HEK293 (cell line): ENCODE measurements at regions not wholly inside any gene's neighbourhood (a gene's known extent, or its start where the extent isn't known, plus 50 kb on each side); places are given as distances from the start of the nearest gene placed in this dataset.

Experiments used
- CTCF ChIA-PET: fragments of 350-600 bp; formaldehyde crosslinking; extraction: SDS; loops from one replicate; lab custom pipeline; 2021; ENCODE audit warnings: antibody characterized with exemption; lab: Yijun Ruan, JAX
- POLR2A ChIA-PET: fragments of 300-600 bp; formaldehyde crosslinking; extraction: SDS; loops from one replicate; lab custom pipeline; 2020; ENCODE audit warnings: antibody characterized with exemption, inconsistent platforms; lab: Yijun Ruan, JAX
- H3K27ac ChIP-seq: fragments of 200-500 bp; sonication (Bioruptor generic); 2 replicates; pipeline ENCODE4 v1.5.1; 2014; ENCODE audit warnings: low read depth, low read length, control low read depth, inconsistent platforms; ENCODE audit errors: extremely low read depth
- H3K36me3 ChIP-seq, 2 experiments: fragments of 200-500 bp in 1 of 2; sonication (Bioruptor generic) in 1 of 2; 1 replicate in 1 of 2; 2 replicates in 1 of 2; pipeline ENCODE4 v1.5.1; 2014 to 2017; ENCODE audit warnings: inconsistent platforms in 2 of 2, low read length in 2 of 2; ENCODE audit not compliant: control insufficient read depth in 2 of 2, insufficient read depth in 1 of 2
- H3K4me1 ChIP-seq: fragments of 200-500 bp; sonication (Bioruptor generic); 2 replicates; pipeline ENCODE4 v1.5.1; 2014; ENCODE audit warnings: mild to moderate bottlenecking, low read length, inconsistent platforms; ENCODE audit not compliant: control insufficient read depth, insufficient read depth
- H3K4me3 ChIP-seq: 2 replicates; pipeline ENCODE4 v1.5.1; 2011; ENCODE audit warnings: low read depth, mild to moderate bottlenecking, control low read depth, low read length, moderate library complexity
- H3K9me3 ChIP-seq: fragments of 200-500 bp; sonication (Bioruptor generic); 2 replicates; pipeline ENCODE4 v1.5.1; 2014; ENCODE audit warnings: low read depth, low read length, inconsistent platforms; ENCODE audit not compliant: control insufficient read depth, insufficient read depth
- FEZF1 ChIP-seq: fragments of 450-650 bp; formaldehyde crosslinking; IDR thresholded peaks from 2 replicates; pipeline ENCODE4 v1.5.1; 2016; ENCODE audit warnings: missing biosample characterization, missing genetic modification characterization
- KLF10 ChIP-seq: fragments of 450-650 bp; IDR thresholded peaks from 2 replicates; pipeline ENCODE4 v1.5.1; 2018; ENCODE audit warnings: missing biosample characterization, mild to moderate bottlenecking, missing genetic modification characterization
- OSR2 ChIP-seq: fragments of 450-650 bp; formaldehyde crosslinking; IDR thresholded peaks from 2 replicates; pipeline ENCODE4 v1.5.1; 2016; ENCODE audit warnings: missing biosample characterization, missing genetic modification characterization
- SALL2 ChIP-seq: fragments of 450-650 bp; formaldehyde crosslinking; IDR thresholded peaks from 2 replicates; pipeline ENCODE4 v1.5.0; 2017; ENCODE audit warnings: missing biosample characterization, mild to moderate bottlenecking, missing genetic modification characterization, borderline replicate concordance
- SP2 ChIP-seq: fragments of 450-650 bp; formaldehyde crosslinking; IDR thresholded peaks from 2 replicates; pipeline ENCODE4 v1.5.1; 2016; ENCODE audit warnings: missing biosample characterization, missing genetic modification characterization
- WT1 ChIP-seq: fragments of 450-650 bp; formaldehyde crosslinking; IDR thresholded peaks from 2 replicates; pipeline ENCODE4 v1.5.1; 2016; ENCODE audit warnings: missing biosample characterization, missing genetic modification characterization
- ZNF132 ChIP-seq: fragments of 450-650 bp; formaldehyde crosslinking; IDR thresholded peaks from 2 replicates; pipeline ENCODE4 v1.5.1; 2017; ENCODE audit warnings: missing biosample characterization, missing genetic modification characterization, borderline replicate concordance
- ZNF175 ChIP-seq: fragments of 450-650 bp; formaldehyde crosslinking; IDR thresholded peaks from 2 replicates; pipeline ENCODE4 v1.5.1; 2016; ENCODE audit warnings: missing biosample characterization, missing genetic modification characterization
- ZNF184 ChIP-seq: fragments of 450-650 bp; IDR thresholded peaks from 2 replicates; pipeline ENCODE4 v1.5.1; 2018; ENCODE audit warnings: missing biosample characterization, mild to moderate bottlenecking, missing genetic modification characterization
- ZNF2 ChIP-seq: fragments of 450-650 bp; formaldehyde crosslinking; IDR thresholded peaks from 2 replicates; pipeline ENCODE4 v1.5.1; 2016; ENCODE audit warnings: missing biosample characterization, missing genetic modification characterization
- ZNF223 ChIP-seq: fragments of 450-650 bp; formaldehyde crosslinking; IDR thresholded peaks from 2 replicates; pipeline ENCODE4 v1.5.1; 2016; ENCODE audit warnings: missing biosample characterization, missing genetic modification characterization
- ZNF23 ChIP-seq: fragments of 450-650 bp; formaldehyde crosslinking; IDR thresholded peaks from 2 replicates; pipeline ENCODE4 v1.5.1; 2016; ENCODE audit warnings: missing biosample characterization, missing genetic modification characterization, borderline replicate concordance
- ZNF239 ChIP-seq: fragments of 450-650 bp; formaldehyde crosslinking; IDR thresholded peaks from 2 replicates; pipeline ENCODE4 v1.5.1; 2016; ENCODE audit warnings: missing biosample characterization, missing genetic modification characterization
- ZNF248 ChIP-seq: fragments of 450-650 bp; formaldehyde crosslinking; IDR thresholded peaks from 2 replicates; pipeline ENCODE4 v1.5.1; 2017; ENCODE audit warnings: missing biosample characterization, missing genetic modification characterization
- ZNF266 ChIP-seq: fragments of 450-650 bp; formaldehyde crosslinking; IDR thresholded peaks from 2 replicates; pipeline ENCODE4 v1.5.1; 2016; ENCODE audit warnings: missing biosample characterization, missing genetic modification characterization, low read depth
- ZNF426 ChIP-seq: fragments of 450-650 bp; formaldehyde crosslinking; IDR thresholded peaks from 2 replicates; pipeline ENCODE4 v1.5.1; 2017; ENCODE audit warnings: missing biosample characterization, missing genetic modification characterization, mild to moderate bottlenecking, inconsistent platforms, moderate library complexity
- ZNF514 ChIP-seq: fragments of 450-650 bp; formaldehyde crosslinking; IDR thresholded peaks from 2 replicates; pipeline ENCODE4 v1.5.1; 2016; ENCODE audit warnings: missing biosample characterization, missing genetic modification characterization
- ZNF529 ChIP-seq: fragments of 450-650 bp; formaldehyde crosslinking; IDR thresholded peaks from 2 replicates; pipeline ENCODE4 v1.5.1; 2017; ENCODE audit warnings: missing genetic modification characterization, missing biosample characterization; ENCODE audit not compliant: insufficient replicate concordance
- ZNF629 ChIP-seq: fragments of 450-650 bp; formaldehyde crosslinking; IDR thresholded peaks from 2 replicates; pipeline ENCODE4 v1.5.1; 2017; ENCODE audit warnings: missing biosample characterization, missing genetic modification characterization
- ZNF654 ChIP-seq: fragments of 450-650 bp; formaldehyde crosslinking; IDR thresholded peaks from 2 replicates; pipeline ENCODE4 v1.5.1; 2016; ENCODE audit warnings: low read depth, missing biosample characterization, missing genetic modification characterization
- ZNF664 ChIP-seq: fragments of 450-650 bp; formaldehyde crosslinking; IDR thresholded peaks from 2 replicates; pipeline ENCODE4 v1.5.1; 2016; ENCODE audit warnings: missing biosample characterization, missing genetic modification characterization
- ZNF677 ChIP-seq: fragments of 450-650 bp; IDR thresholded peaks from 2 replicates; pipeline ENCODE4 v1.5.0; 2018; ENCODE audit warnings: missing biosample characterization, mild to moderate bottlenecking, missing genetic modification characterization, moderate library complexity
- ZNF707 ChIP-seq: fragments of 450-650 bp; formaldehyde crosslinking; IDR thresholded peaks from 2 replicates; pipeline ENCODE4 v1.5.1; 2016; ENCODE audit warnings: missing biosample characterization, missing genetic modification characterization
- ZNF776 ChIP-seq: fragments of 450-650 bp; formaldehyde crosslinking; IDR thresholded peaks from 2 replicates; pipeline ENCODE4 v1.5.0; 2017; ENCODE audit warnings: missing biosample characterization, missing genetic modification characterization, borderline replicate concordance
- TF ChIP-seq, protein P1 (sequence below): fragments of 450-650 bp; formaldehyde crosslinking; IDR thresholded peaks from 2 replicates; pipeline ENCODE4 v1.5.1; 2016; ENCODE audit warnings: missing biosample characterization, missing genetic modification characterization
- TF ChIP-seq, protein P2 (sequence below): fragments of 450-650 bp; formaldehyde crosslinking; IDR thresholded peaks from 2 replicates; pipeline ENCODE4 v1.5.1; 2017; ENCODE audit warnings: missing biosample characterization, missing genetic modification characterization
- TF ChIP-seq, protein P3 (sequence below): fragments of 450-650 bp; IDR thresholded peaks from 2 replicates; pipeline ENCODE4 v1.5.1; 2018; ENCODE audit warnings: missing biosample characterization, mild to moderate bottlenecking, missing genetic modification characterization
- TF ChIP-seq, protein P4 (sequence below): fragments of 450-650 bp; formaldehyde crosslinking; IDR thresholded peaks from 2 replicates; pipeline ENCODE4 v1.5.1; 2016; ENCODE audit warnings: missing biosample characterization, missing genetic modification characterization

DNA sequence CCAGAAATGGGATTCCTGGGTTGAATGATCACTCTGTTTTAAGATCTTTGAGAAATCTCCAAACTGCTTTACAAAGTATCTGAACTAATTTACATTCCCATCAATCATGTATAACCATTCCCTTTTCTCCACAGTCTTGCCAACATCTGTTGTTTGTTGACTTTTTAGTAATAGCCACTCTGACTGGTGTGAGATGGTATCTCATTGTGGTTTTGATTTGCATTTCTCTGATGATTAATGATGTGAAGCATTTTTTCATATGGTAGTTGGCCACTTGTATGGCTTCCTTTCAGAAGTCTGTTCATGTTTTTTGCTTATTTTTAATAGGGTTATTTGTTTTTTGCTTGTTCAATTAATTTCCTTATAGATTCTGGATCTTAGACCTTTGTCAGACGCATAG is 211.8 kb upstream of the AVPR1A start:
- Histone ChIP-seq H3K36me3 (no peaks in the 10 kb centered on the region), H3K27ac (no peak overlapping the region), H3K9me3 (no peaks in the 10 kb centered on the region), H3K4me3 (no peak overlapping the region), H3K4me1 (no peaks in the 10 kb centered on the region; the same call in 1 of the 2 replicates)
- ChIA-PET CTCF (no interaction called here), POLR2A (no interaction called here)
- TF ChIP-seq OSR2 (tag by site-specific recombination) (peak; percentile 54), WT1 (tag by site-specific recombination) (no peak), SALL2 (tag by site-specific recombination) (no peak), ZNF132 (tag by site-specific recombination) (no peak), ZNF629 (no peak), FEZF1 (tag by site-specific recombination) (peak; percentile 19; the same call in 1 of the 2 replicates), KLF10 (tag by site-specific recombination) (no peak), ZNF654 (tag by site-specific recombination) (no peak), ZNF184 (tag by site-specific recombination) (no peak), ZNF776 (no peak), ZNF514 (no peak), ZNF248 (tag by site-specific recombination) (no peak), ZNF677 (no peak)
- TF ChIP-seq, protein P1, sequence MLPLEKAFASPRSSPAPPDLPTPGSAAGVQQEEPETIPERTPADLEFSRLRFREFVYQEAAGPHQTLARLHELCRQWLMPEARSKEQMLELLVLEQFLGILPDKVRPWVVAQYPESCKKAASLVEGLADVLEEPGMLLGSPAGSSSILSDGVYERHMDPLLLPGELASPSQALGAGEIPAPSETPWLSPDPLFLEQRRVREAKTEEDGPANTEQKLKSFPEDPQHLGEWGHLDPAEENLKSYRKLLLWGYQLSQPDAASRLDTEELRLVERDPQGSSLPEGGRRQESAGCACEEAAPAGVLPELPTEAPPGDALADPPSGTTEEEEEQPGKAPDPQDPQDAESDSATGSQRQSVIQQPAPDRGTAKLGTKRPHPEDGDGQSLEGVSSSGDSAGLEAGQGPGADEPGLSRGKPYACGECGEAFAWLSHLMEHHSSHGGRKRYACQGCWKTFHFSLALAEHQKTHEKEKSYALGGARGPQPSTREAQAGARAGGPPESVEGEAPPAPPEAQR (tag by site-specific recombination): no peak

DNA sequence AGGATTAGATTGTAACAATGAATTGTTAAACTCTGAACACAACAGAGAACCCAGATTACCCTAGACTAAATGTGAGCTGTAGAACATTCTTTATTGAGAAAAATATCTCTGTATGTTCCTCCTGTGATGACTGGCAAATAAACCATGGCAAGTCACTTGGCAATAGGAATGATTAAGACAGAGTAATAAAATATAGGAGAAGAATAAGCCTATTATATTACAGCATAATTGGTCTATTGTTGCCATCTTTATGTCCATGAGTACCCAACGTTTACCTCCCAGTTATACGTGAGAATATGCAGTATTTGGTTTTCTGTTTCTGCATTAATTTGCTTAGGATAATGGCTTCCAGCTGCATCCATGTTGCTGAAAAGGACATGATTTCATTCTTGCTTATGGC is 211.2 kb upstream of the AVPR1A start:
- H3K9me3 ChIP-seq: no peaks in the 10 kb centered on the region
- POLR2A ChIA-PET: no interaction called here
- no peak overlapping the region for H3K27ac ChIP-seq
- H3K4me1 ChIP-seq: no peaks in the 10 kb centered on the region; the same call in 1 of the 2 replicates
- no peaks in the 10 kb centered on the region for H3K36me3 ChIP-seq
- H3K4me3 ChIP-seq: no peak overlapping the region
- no peak for TF ChIP-seq ZNF175 (tag by site-specific recombination)
- TF ChIP-seq ZNF664 (tag by site-specific recombination): no peak
- no peak for TF ChIP-seq ZNF529
- no peak for TF ChIP-seq ZNF707 (tag by site-specific recombination)
- no peak for TF ChIP-seq ZNF23 (tag by site-specific recombination)
- TF ChIP-seq ZNF223: no peak
- no peak for TF ChIP-seq ZNF266 (tag by site-specific recombination)
- TF ChIP-seq ZNF2 (tag by site-specific recombination): no peak
- CTCF ChIA-PET: no interaction called here

GRCh38 chr12:63354969-63355368 is 204.0 kb upstream of the AVPR1A start:
- Histone ChIP-seq H3K4me1 (peaks cover 5% of the 10 kb centered on the region; the same call in 1 of the 2 replicates), H3K27ac (no peak overlapping the region), H3K36me3 (no peaks in the 10 kb centered on the region), H3K9me3 (no peaks in the 10 kb centered on the region), H3K4me3 (no peak overlapping the region)
- ChIA-PET CTCF (no interaction called here), POLR2A (no interaction called here)
- TF ChIP-seq ZNF426 (tag by site-specific recombination): no peak
- TF ChIP-seq, protein P2, sequence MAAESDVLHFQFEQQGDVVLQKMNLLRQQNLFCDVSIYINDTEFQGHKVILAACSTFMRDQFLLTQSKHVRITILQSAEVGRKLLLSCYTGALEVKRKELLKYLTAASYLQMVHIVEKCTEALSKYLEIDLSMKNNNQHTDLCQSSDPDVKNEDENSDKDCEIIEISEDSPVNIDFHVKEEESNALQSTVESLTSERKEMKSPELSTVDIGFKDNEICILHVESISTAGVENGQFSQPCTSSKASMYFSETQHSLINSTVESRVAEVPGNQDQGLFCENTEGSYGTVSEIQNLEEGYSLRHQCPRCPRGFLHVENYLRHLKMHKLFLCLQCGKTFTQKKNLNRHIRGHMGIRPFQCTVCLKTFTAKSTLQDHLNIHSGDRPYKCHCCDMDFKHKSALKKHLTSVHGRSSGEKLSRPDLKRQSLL (tag by site-specific recombination): no peak
- TF ChIP-seq ZNF239 (tag by site-specific recombination): no peak
- TF ChIP-seq SP2: no peak
- TF ChIP-seq, protein P3, sequence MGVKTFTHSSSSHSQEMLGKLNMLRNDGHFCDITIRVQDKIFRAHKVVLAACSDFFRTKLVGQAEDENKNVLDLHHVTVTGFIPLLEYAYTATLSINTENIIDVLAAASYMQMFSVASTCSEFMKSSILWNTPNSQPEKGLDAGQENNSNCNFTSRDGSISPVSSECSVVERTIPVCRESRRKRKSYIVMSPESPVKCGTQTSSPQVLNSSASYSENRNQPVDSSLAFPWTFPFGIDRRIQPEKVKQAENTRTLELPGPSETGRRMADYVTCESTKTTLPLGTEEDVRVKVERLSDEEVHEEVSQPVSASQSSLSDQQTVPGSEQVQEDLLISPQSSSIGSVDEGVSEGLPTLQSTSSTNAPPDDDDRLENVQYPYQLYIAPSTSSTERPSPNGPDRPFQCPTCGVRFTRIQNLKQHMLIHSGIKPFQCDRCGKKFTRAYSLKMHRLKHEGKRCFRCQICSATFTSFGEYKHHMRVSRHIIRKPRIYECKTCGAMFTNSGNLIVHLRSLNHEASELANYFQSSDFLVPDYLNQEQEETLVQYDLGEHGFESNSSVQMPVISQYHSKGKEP (tag by site-specific recombination): no peak
- TF ChIP-seq, protein P4, sequence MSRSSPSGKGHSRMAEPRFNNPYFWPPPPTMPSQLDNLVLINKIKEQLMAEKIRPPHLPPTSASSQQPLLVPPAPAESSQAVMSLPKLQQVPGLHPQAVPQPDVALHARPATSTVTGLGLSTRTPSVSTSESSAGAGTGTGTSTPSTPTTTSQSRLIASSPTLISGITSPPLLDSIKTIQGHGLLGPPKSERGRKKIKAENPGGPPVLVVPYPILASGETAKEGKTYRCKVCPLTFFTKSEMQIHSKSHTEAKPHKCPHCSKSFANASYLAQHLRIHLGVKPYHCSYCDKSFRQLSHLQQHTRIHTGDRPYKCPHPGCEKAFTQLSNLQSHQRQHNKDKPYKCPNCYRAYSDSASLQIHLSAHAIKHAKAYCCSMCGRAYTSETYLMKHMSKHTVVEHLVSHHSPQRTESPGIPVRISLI: no peak
